ENCODE measurements at regions not wholly inside any gene's neighbourhood (a gene's known extent, or its start where the extent isn't known, plus 50 kb on each side); places are given as distances from the start of the nearest gene placed in this dataset.

- intact Hi-C loops (cut with micrococcal nuclease), result no loop called here
- CTCF ChIA-PET, result no interaction called here
Measured at GRCh38 chr9:75471549-75472114, 383.3 kb downstream of the OSTF1 start.

GRCh38 chr9:75482566-75482965 is 394.3 kb downstream of the OSTF1 start:
- H3K4me1 Mint-ChIP-seq (ENCODE audit: insufficient read depth, unreplicated experiment), result no peaks in the 10 kb centered on the region
- no peak overlapping the region for H3K27ac Mint-ChIP-seq (ENCODE audit: low read depth, unreplicated experiment)
- no peaks in the 10 kb centered on the region for H3K27me3 Mint-ChIP-seq (ENCODE audit: insufficient read depth, unreplicated experiment)
- no TSS peak for BruUV-seq (replicated peaks)
- intact Hi-C loops (cut with micrococcal nuclease), result no loop called here
- CTCF ChIA-PET, result interaction anchor here (0.8 kb wide), 1 partner anchor 216 kb away, joined by 3 read pairs; no protein-coding TSS in a partner anchor
- no peak overlapping the region for H3K4me3 Mint-ChIP-seq (ENCODE audit: unreplicated experiment)
- peak; percentile 3 for DNase-seq (ENCODE audit: unreplicated experiment)
- peaks cover 56% of the 10 kb centered on the region for H3K9me3 Mint-ChIP-seq (ENCODE audit: unreplicated experiment)
- POLR2A ChIA-PET, result no interaction called here
- TF ChIP-seq CTCF (IDR thresholded peaks at IDR 0.05; ENCODE audit: unreplicated experiment), result no peak
- no peaks in the 10 kb centered on the region for H3K36me3 Mint-ChIP-seq (ENCODE audit: insufficient read depth, unreplicated experiment)

More at GRCh38 chr9:75471549-75472114, 383.3 kb downstream of the OSTF1 start:
- no TSS peak for BruUV-seq (replicated peaks)
- H3K4me1 Mint-ChIP-seq (ENCODE audit: insufficient read depth, unreplicated experiment), result no peaks in the 10 kb centered on the region
- no peak overlapping the region for H3K4me3 Mint-ChIP-seq (ENCODE audit: unreplicated experiment)
- no peak for TF ChIP-seq CTCF (IDR thresholded peaks at IDR 0.05; ENCODE audit: unreplicated experiment)
- no peak overlapping the region for H3K27ac Mint-ChIP-seq (ENCODE audit: low read depth, unreplicated experiment)
- peaks cover 5% of the 10 kb centered on the region for H3K36me3 Mint-ChIP-seq (ENCODE audit: insufficient read depth, unreplicated experiment)
- no peaks in the 10 kb centered on the region for H3K27me3 Mint-ChIP-seq (ENCODE audit: insufficient read depth, unreplicated experiment)
- DNase-seq (ENCODE audit: unreplicated experiment), result no peak
- POLR2A ChIA-PET, result no interaction called here
- H3K9me3 Mint-ChIP-seq (ENCODE audit: unreplicated experiment), result peaks cover 24% of the 10 kb centered on the region

- peaks cover 57% of the 10 kb centered on the region for H3K9me3 Mint-ChIP-seq (ENCODE audit: unreplicated experiment)
- no peak overlapping the region for H3K4me3 Mint-ChIP-seq (ENCODE audit: unreplicated experiment)
- ChIA-PET CTCF (interaction anchor here (0.6 to 0.9 kb wide), 2 partner anchors 68 to 830 kb away, joined by 3 to 5 read pairs; no protein-coding TSS in a partner anchor), POLR2A (no interaction called here)
- no peak for TF ChIP-seq CTCF (IDR thresholded peaks at IDR 0.05; ENCODE audit: unreplicated experiment)
- no peaks in the 10 kb centered on the region for H3K36me3 Mint-ChIP-seq (ENCODE audit: insufficient read depth, unreplicated experiment)
- H3K27ac Mint-ChIP-seq (ENCODE audit: low read depth, unreplicated experiment), result no peak overlapping the region
- no peaks in the 10 kb centered on the region for H3K27me3 Mint-ChIP-seq (ENCODE audit: insufficient read depth, unreplicated experiment)
- intact Hi-C loops (cut with micrococcal nuclease), result no loop called here
- BruUV-seq (replicated peaks), result no TSS peak
- H3K4me1 Mint-ChIP-seq (ENCODE audit: insufficient read depth, unreplicated experiment), result no peaks in the 10 kb centered on the region
- DNase-seq (ENCODE audit: unreplicated experiment), result peak; percentile 45
Measured at GRCh38 chr9:75483636-75484035, 395.3 kb downstream of the OSTF1 start.

- intact Hi-C loops (cut with micrococcal nuclease), result no loop called here
- BruUV-seq (replicated peaks), result no TSS peak
- peaks cover 44% of the 10 kb centered on the region for H3K9me3 Mint-ChIP-seq (ENCODE audit: unreplicated experiment)
- H3K36me3 Mint-ChIP-seq (ENCODE audit: insufficient read depth, unreplicated experiment), result no peaks in the 10 kb centered on the region
- POLR2A ChIA-PET, result no interaction called here
- no peak for TF ChIP-seq CTCF (IDR thresholded peaks at IDR 0.05; ENCODE audit: unreplicated experiment)
- no peaks in the 10 kb centered on the region for H3K4me1 Mint-ChIP-seq (ENCODE audit: insufficient read depth, unreplicated experiment)
- H3K27me3 Mint-ChIP-seq (ENCODE audit: insufficient read depth, unreplicated experiment), result no peaks in the 10 kb centered on the region
- no peak overlapping the region for H3K4me3 Mint-ChIP-seq (ENCODE audit: unreplicated experiment)
- H3K27ac Mint-ChIP-seq (ENCODE audit: low read depth, unreplicated experiment), result no peak overlapping the region
- no peak for DNase-seq (ENCODE audit: unreplicated experiment)
- CTCF ChIA-PET, result interaction anchor here (0.6 kb wide), 1 partner anchor 1104 kb away, joined by 4 read pairs; no protein-coding TSS in a partner anchor
Measured at GRCh38 chr9:75487856-75488718, 399.8 kb downstream of the OSTF1 start.

Measured in MCF 10A (cell line).